Eye (tissue), 1 donor: ENCODE measurements at regions not wholly inside any gene's neighbourhood (a gene's known extent, or its start where the extent isn't known, plus 50 kb on each side); places are given as distances from the start of the nearest gene placed in this dataset.
A peak's percentile ranks its signal among the peaks of the same experiment; 100 is the strongest.

ENCODE experiments used
- DNase-seq: peaks from one replicate; pipeline ENCODE4 v3.0.0-alpha.2; 2015

DNA sequence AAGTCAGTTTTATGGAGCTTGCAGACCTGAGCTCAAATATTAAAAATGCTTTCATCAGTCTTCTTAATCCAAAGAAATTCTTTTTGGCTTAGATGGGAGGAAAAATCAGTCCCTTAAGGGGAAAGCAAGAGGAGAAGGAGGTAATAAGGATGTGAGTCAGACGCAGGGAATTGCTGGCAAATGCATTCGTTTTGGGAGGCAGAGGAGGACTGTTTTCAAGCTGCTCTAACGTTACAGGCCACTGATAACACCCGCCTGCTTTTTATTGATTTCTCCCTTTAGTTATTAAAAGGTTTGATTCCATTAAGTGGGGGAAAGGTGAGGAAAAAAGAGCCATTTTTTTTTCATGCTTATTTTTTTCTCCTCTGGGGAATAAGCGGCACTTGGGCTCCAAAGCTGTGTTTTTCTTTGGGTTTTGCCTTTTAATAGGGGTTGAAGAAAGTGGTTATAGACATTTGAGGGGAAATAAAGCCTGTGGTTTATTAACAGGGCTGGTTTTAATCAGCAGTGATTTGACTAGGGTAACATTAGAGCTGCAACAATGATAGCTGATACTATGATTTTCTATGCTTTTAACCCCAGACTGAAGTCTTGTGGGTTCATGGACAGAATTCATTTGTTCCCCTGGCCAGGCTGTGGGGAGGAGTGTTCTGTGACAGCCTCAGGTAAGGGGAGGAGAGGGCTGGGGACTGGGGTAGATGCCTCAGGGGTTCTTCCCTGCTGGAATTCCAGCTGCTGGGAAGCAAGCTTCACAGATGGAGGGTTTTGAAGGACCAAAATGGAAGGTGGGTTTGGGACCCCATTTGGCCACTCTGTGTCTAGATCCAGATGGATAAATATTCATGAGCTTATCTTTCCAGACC is 225.2 kb downstream of the GAS1 start:
- DNase-seq = peak; percentile 83

DNA sequence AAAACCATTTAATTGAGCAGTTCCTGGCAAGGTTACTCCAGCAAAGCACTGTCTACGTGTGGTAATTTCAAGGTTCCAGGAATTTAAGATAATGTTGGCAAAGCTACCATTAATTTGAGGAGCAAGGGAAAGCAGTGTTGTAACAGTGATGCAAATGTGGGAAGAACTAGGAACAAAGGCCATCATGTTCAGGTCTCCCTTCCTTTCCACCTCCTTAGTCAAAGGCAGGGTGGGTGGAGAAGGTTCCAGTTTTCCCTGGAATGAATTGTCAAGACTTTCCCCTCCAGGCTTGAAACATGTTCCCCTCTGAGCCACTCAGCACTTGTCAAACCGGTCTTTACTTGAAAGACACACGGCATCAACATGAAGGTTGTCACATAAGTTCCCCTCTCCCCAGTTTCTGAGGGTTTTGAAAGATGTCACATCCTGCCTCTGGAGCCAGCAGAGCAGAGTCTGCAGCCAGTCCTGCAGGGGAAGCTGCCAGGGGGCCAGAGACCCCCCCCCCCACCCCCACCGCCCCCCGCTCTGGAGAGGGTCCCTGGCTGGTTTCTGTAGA is 226.0 kb downstream of the GAS1 start:
- peak; percentile 51 for DNase-seq

DNA sequence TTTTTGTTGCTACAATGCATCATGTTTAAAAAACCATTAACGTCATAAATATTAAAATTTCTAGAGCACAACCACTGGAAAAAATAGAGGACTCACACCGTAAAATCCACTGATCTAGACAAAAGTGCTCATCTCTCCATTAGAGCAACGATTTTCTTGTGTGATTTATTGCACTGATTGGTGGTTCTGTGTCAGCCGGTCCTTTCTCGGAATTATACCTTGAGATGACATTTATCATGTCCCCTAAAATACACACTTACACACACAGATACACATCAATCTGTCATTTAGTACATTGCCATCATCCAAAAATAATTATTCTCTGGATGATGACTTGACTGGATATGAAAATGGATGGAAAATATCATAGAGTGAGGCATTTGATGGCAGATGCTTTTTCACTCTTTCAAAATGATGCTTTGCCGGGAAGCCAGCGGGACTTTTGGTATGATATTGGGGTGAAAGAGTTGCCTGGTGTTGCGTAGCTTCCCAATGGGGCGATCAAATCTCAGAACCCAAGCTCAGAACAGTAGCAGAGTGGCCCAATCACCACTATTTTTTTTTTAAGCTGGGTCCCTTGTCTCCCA is 226.6 kb downstream of the GAS1 start:
- no peak for DNase-seq

- peak; percentile 44 for DNase-seq
Observed at GRCh38 chr9:86718388-86719049, 228.8 kb downstream of the GAS1 start.

GRCh38 chr9:86716326-86716922 is 230.9 kb downstream of the GAS1 start:
- no peak for DNase-seq

- peak; percentile 31 for DNase-seq
Observed at GRCh38 chr9:86714999-86715398, 232.3 kb downstream of the GAS1 start.

DNA sequence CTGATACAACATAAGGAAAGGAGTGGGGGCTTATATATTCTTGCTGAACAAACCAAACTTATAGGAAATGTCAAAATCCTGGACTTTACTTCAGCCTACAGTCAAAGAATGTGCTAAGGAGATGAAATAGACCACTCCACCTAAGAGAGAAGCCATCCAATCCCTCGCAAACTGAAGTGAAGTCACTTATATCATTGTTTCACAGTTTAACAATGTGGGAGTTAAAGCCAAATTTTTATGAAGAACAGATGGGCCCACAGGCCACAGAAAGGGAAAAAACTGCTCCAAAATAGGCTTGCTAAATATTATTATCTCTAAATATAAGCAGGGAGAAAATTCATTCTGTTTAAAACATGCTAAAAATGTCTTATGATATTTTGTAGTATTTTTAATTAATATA is 233.3 kb downstream of the GAS1 start:
- peak; percentile 64 for DNase-seq

DNA sequence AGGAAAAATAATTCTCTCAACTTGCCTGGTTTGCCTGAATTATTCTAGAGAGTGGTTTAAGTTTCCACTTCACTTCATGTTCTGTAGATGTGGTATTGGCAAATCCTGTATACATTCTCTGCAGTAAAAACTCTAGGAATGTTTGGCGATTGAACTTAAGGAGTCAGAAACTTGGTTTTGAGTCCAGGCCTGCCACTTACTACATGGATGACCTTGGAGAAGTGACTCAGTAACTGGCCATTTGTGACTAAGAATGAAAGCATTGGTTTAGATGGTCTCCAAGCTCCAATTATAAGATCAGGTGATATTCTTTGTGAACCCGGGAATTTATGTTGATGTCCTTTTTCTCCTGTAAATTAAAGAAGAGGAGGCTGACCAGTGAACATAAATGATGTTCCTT is 233.8 kb downstream of the GAS1 start:
- DNase-seq = peak; percentile 23

GRCh38 chr9:86708918-86709835 is 238.1 kb downstream of the GAS1 start:
- peak; percentile 18 for DNase-seq

DNA sequence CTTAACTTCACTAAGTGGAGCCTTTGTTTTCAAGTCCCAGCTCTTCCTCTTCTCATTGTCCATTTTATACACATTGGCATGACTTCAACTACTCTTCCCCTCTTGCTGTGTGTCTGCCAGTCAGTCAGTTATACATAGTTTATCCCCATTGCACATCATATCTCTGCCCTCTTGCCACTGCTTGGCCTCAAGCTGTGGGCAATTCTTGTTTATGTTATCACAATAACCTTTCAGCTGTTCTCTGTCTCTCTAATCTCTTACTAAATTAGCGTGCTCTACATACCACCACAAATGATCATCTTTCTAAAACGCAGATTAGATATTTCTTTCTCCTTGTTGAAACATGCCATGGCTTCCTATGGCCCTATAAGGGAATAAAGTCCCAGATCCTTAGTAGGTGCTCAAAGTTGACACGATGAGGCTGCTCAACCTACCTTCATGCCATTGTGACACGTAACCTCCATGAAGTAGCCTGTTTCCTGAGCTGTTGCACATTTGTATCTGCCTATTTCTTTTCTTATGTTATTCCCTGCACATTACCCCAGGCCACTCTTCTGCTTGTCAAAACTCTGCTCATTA is 239.3 kb downstream of the GAS1 start:
- DNase-seq = no peak

DNA sequence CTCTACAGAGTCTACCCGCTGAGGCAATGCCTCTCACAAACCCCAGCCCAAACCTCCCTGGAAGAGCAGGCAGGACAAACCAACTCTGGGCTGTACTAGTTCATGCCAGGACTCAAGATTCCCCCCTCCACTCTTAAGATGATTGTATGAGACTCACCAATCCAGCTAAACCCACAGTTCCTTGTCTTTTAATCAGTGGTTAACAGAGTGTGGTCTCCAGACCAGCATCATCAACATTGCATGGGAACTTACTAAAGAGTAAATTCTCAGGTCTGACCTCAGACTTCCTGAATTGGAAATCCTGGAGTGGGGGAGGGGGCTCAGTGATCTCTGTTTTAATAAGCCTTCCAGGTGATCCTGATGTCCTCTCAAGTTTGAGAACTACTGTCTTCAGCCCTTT is 240.9 kb downstream of the GAS1 start:
- DNase-seq = no peak

- peak; percentile 41 for DNase-seq
Observed at GRCh38 chr9:86705490-86705889, 241.8 kb downstream of the GAS1 start.

- no peak for DNase-seq
Observed at GRCh38 chr9:86703346-86703745, 244.0 kb downstream of the GAS1 start.

- peak; percentile 80 for DNase-seq
Observed at GRCh38 chr9:86700629-86701028, 246.7 kb downstream of the GAS1 start.

GRCh38 chr9:86697999-86698398 is 249.3 kb downstream of the GAS1 start:
- no peak for DNase-seq

DNA sequence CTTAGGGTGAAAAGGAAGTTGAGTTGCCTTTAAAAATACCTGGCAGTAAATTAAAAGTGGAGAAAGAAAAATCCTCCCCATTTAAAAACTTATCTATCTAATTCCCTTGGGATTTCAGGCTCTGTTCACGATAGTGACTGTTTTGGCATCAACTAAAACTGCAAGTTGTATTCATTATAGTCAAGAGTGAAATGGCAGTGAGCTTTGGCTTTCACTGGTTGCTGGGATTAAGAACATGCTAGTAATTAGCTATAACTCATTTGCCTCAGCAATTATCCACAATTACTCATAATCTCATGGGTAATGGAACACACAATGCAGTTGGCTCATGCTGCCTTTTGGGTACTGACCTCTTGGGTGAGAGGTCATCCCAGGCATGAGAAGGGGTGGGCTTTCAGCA is 250.1 kb downstream of the GAS1 start:
- no peak for DNase-seq

- no peak for DNase-seq
Observed at GRCh38 chr9:86695910-86696424, 251.3 kb downstream of the GAS1 start.

- DNase-seq = no peak
Observed at GRCh38 chr9:86690034-86690433, 257.3 kb downstream of the GAS1 start.

- DNase-seq = no peak
Observed at GRCh38 chr9:86687788-86688187, 259.5 kb downstream of the GAS1 start.

- no peak for DNase-seq
Observed at GRCh38 chr9:86685556-86685955, 261.8 kb downstream of the GAS1 start.

- no peak for DNase-seq
Observed at GRCh38 chr9:86684148-86684547, 263.2 kb downstream of the GAS1 start.

GRCh38 chr9:86682240-86682639 is 265.1 kb downstream of the GAS1 start:
- DNase-seq = no peak
